Hematopoietic multipotent progenitor cell treated with erythropoietin and hydrocortisone succinate and interleukin-3 and kit ligand, for 15 days (in vitro differentiated cells): ENCODE measurements at regions not wholly inside any gene's neighbourhood (a gene's known extent, or its start where the extent isn't known, plus 50 kb on each side); places are given as distances from the start of the nearest gene placed in this dataset.
A peak's percentile ranks its signal among the peaks of the same experiment; 100 is the strongest.

Experiments used
- DNase-seq: peaks from one replicate; pipeline ENCODE4 v3.0.0-alpha.2; 2015; ENCODE audit warnings: low spot score

GRCh38 chr5:86879086-86879485 is 261.3 kb downstream of the COX7C start:
- no peak for DNase-seq

- DNase-seq, result no peak
These were observed 262.6 kb downstream of the COX7C start for GRCh38 chr5:86880344-86880743.

- peak; percentile 3 for DNase-seq
These were observed 263.2 kb downstream of the COX7C start for GRCh38 chr5:86880785-86881492.

GRCh38 chr5:86881493-86882090 is 263.9 kb downstream of the COX7C start:
- no peak for DNase-seq

- no peak for DNase-seq
These were observed 266.9 kb downstream of the COX7C start for GRCh38 chr5:86884608-86885007.

DNA sequence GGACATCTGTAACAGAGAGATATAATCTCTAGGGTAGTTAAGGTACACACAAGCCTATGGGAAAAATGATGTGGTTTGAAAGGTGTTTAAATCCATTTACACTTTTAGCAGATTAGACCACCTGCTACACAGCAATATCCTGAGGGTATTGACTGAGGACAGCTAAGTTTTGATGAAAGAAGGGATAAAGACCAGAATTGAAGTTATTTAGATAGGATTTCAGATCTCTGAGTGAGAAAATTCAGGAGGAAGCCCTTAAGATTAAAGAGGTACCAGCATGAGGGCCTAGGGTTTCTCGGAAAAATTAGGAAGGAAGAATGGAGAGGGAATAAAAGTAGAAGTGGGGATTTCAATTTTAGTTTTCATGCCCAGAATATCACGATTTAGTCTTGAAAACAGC is 267.3 kb downstream of the COX7C start:
- no peak for DNase-seq

DNA sequence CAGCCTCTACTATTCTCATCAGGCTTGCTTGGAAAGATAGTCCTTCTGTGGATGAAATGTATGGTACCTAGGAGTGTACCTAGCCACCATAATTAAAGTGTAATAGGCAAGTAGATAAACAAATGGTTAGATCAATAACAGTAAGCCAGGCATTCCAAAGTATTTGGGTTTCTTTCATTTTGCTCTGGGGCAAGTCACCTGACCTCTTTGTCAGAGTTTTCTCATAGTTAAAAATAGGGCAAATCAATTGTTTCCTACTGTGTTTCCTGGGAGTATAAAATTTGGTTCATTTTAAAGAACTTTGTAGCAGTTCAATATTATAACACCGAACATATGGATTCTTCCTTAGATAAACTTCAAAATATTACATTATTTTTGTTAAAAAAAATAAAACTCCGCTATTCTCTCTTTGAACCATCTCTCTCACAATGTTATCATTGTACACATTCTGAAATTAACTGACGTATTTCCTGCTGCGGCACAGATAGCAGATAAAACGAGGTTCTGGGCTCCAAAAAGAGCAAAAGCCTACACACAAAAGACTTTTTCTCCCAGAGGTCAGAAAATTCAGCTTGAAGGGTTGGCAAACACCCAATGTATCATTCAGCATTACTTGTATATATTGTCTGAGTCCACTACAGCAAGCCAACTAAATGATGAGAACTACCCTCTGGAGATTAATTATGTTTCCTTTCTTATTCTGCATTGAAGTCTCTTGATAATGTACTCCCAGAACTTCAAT is 267.9 kb downstream of the COX7C start:
- no peak for DNase-seq

DNA sequence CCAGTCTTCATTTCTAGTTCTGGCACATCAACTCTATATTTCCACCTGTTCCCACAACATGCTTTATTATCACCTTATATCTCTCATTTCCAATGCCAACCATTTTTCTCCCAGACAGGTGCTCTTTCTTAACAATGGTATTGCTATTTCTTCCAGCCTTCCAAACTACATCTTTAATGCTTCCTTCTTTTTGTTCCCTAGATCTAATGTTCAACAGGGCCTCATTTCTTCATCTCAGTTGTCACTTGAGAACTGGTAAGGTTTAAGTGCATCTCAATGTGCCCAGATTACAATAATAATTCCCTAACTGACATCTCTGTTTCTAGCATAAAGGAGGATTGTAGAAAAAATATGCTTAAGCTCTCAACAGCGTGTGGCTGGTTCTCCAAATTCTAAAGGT is 272.6 kb downstream of the COX7C start:
- no peak for DNase-seq

DNA sequence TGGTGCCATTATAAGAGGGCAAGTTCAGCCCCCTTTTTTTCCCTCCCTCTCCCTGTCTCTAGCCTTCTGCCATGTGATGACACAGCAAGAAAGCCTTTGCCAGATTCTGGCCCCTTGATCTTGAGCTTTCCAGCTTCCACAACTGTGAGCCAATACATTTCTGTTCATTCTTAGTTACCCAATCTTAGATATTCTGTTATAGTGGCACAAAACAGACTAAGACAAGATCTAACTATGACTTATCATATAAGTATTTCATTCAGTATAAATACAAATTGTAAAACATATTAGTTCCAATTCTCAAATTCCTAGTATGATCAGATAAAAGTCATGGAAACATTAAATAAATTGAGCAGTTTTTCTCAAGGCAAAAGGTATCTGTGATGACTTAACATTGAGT is 276.3 kb downstream of the COX7C start:
- DNase-seq, result no peak

DNA sequence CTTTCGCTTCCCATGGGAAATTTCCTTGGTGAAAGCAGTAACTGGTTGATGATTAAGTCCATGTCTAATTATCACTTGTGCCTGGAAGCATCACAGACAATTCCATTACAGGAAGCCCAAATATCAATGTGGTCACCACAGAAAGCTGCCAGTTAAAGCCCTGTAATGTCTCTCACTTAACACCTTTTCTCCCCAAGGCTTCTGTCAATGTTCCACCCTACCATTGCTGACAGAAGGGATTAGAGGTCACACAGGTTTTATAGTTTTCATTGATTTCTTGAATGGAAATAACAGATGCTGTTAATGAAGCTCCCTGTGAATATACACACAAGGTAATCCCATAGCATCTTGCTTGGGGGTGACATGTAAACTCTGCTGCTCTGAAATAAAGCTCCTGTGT is 279.2 kb downstream of the COX7C start:
- no peak for DNase-seq

GRCh38 chr5:86909418-86910295 is 291.9 kb downstream of the COX7C start:
- DNase-seq, result no peak

- no peak for DNase-seq
These were observed 299.4 kb downstream of the COX7C start for GRCh38 chr5:86917117-86917579.

GRCh38 chr5:86918246-86918645 is 300.5 kb downstream of the COX7C start:
- no peak for DNase-seq

GRCh38 chr5:86926033-86926432 is 308.3 kb downstream of the COX7C start:
- no peak for DNase-seq

GRCh38 chr5:86929123-86929766 is 311.5 kb downstream of the COX7C start:
- DNase-seq, result no peak

DNA sequence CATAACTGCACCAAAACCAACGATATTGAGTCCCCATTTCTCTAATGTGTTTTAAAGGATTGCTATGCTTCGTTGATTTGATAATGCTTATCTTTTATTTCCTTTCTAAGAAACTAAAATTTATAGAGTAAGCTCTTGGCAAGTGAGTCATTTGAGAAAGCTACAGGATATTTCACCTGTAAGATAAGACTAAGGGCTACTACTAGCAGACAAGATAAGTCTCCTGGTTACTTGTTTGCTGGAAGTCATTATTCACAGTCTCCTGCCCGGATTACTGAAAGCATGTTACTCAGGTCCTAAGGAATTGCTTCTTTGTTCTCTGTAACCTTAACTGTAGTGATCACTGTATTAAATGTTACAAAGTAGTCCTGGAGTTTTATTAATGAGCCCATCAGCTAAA is 315.9 kb upstream of the RASA1 start:
- no peak for DNase-seq

GRCh38 chr5:86964889-86965288 is 302.8 kb upstream of the RASA1 start:
- no peak for DNase-seq

- no peak for DNase-seq
These were observed 299.4 kb upstream of the RASA1 start for GRCh38 chr5:86968301-86968753.

GRCh38 chr5:86970361-86970760 is 297.3 kb upstream of the RASA1 start:
- DNase-seq, result no peak

GRCh38 chr5:86971034-86971571 is 296.6 kb upstream of the RASA1 start:
- no peak for DNase-seq

DNA sequence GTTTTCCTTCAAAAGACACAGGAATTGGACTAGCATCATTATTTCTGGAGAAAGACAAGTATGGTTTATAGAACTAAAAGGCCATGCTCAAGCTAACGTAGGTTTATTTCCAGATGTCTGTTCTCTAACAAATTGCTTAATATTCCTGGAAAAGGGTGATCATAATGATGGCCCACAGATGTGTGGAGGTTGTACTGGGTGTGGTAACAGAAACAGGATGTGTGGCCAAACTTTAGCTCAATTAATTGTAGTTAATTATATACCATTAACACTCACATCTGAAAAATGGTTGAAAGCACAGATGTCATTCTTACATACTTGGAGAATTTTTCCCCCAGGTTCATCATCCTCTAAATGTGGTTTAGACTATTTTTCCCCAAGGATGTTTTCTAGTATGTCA is 292.7 kb upstream of the RASA1 start:
- DNase-seq, result no peak
